ENCODE measurements at regions not wholly inside any gene's neighbourhood (a gene's known extent, or its start where the extent isn't known, plus 50 kb on each side); places are given as distances from the start of the nearest gene placed in this dataset.
"Not testable (repeated sequence)": the region's sequence is repeated elsewhere in the genome, so short reads cannot be mapped to it uniquely, and the experiment has no call there.

DNA sequence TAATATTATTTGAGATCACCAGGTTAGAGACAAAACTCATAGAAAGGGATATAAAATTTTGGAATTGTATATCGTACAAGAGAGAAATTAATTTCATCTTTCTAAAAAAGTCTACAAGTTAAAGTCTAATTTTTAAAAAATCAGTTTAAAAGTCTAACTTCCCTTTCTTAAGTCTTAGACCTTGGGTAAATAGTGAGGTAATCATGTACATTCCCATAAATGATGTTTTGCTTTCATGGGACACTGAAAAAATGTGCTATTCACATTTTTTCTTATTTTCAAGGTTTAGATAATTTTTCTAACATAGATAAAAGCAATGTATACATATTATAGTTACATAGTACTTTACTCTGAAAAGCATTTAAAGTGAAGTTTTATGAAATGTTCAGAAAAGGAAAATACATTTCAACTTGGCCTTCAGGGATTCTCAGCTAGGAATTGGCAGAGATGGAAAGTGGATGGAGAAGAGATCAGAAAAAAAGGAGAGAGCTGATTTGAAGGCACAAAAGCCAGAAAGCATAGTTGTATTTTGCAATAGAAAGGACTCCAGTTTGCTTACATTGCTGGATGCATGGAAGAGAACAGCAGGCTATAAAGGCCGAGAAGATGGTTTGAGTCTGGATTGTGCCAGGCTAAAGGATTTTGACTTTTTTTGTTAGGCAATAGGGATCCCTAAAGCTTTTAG is 194.0 kb downstream of the CASP12 start:
- no peak for DNase-seq (ENCODE audit: low read depth)

- peak; percentile 51 for DNase-seq (ENCODE audit: low read depth)
These were observed 197.7 kb downstream of the CASP12 start for GRCh38 chr11:104700609-104701008.

DNA sequence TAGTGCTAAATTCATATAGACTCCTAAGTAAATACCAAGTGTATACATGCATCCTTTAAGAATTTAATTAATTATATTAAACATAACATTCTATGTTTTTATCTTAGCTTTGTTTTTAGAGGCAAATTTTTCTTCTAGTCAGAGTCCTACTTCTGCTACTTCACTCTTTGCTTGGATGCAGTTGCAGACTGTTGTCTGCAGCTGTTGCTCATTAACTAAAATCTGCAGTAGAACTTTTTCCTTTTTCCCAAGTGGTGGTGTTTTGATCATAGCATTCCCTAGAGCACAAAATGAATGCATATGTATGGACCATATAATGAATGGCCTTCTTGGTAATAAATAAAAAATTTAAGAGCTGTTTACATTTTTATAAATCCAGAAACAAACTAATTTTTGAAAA is 198.3 kb downstream of the CASP12 start:
- no peak for DNase-seq (ENCODE audit: low read depth)

DNA sequence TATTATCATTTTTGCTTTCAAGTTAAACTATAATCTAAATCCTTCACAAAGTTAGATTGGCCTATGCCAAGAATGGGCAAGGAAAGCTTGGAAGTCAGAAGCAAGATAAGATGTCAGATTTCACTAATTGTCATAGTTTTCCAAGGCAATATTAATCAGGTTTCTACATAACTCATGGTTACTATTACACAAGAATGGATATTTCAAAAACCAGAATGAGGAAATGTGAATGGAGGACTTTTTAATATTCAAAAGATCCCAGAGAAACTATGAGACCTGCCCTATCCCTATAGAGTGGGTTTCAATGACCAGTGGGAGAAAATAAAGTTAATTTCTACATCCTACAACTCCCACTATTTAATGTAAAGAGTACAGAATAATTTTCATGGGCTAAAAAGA is 203.2 kb downstream of the CASP12 start:
- DNase-seq (ENCODE audit: low read depth), result no peak

DNA sequence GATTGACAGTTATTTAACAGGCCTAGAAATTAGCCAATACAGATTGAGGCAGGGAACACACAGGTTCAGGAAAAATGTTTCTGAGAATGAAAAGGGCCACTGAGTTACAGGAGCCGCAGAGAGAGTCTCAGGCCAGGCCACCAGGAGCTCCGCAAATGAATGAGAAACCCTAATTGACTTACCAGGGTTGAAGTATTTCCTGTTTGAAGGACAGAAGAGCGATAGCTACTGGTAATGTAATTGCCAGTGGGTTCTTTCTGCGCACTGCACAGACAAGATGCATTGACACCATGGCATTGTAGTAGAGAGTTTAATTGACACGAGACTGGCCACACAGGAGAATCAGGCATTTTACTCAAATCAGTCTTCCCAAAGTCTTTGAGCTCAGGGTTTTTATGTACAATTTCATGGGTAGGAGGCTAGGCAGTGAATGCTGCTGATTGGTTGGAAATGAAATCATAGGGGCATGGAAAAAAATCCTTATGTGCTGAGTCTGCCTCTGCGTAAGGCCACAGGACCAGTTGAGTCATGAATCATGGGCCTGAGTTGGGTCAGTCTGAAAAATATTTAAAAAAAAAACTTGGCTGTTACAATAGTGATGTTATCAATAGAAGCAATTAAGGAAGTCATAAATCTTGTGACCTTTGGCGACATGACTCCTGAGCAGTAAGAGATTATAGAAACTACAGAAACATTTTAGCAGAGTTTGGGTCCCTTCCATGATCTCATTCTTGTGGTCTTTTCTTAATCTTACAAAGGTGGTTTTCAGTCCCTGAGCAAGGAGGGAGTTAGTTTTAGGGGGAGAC is 203.8 kb downstream of the CASP12 start:
- DNase-seq (ENCODE audit: low read depth), result no peak

DNA sequence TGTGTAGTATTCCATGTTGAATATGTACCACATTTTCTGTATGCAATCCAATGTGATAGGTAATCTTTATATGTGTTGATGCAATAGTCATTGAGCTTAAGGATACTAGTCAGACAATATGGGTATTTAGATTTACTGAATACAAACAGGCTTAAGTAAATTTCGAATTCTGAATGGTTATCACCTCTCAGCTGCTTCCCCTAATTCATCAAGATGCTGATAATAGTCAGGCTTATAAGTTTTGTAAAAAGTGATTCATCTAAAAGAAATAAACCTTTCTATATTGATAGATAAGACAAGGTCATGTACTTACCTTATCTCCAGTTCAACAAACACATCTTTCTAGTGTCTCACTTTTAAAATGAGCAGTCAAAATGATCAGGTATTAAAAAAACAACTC is 205.5 kb downstream of the CASP12 start:
- no peak for DNase-seq (ENCODE audit: low read depth)

DNA sequence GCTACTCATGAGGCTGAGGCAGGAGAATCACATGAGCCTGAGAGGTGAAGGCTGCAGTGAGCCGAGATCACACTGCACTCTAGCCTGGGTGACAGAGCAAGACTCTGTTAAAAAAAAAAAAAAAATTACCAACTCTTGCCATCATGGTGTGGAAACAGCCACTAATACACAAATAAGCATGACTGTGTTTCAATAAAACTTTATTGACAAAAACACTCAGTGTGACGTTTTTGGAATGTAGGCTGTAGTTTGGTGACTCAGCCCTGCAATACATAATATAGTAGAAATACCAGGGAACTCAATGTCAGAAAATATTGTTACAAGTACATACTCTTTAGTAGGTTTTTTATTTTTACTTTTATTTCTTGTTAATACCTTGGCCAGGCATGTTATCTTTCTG is 207.1 kb downstream of the CASP12 start:
- DNase-seq (ENCODE audit: low read depth), result no peak

GRCh38 chr11:104690241-104690640 is 208.0 kb downstream of the CASP12 start:
- peak; percentile 51 for DNase-seq (ENCODE audit: low read depth)

GRCh38 chr11:104688731-104689130 is 209.5 kb downstream of the CASP12 start:
- no peak for DNase-seq (ENCODE audit: low read depth)

DNA sequence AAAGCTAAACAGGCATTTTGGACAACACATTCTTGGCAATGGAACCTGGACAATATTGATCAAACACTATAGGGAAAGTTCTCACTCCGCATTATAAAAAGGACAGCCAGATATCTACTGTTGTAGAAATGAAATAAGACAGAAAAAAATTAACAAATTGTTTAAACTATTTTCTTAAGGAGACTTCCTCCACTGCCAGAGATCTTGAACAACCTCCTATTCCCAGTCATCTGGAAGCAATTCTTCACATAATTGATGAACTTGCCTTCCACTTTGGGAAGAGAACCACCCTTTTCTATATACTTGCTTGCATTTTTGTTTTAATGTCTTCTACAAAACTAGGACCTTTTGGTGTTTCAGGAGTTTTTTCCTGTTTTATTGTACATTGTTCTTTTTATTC is 216.1 kb downstream of the CASP12 start:
- DNase-seq (ENCODE audit: low read depth), result no peak

DNA sequence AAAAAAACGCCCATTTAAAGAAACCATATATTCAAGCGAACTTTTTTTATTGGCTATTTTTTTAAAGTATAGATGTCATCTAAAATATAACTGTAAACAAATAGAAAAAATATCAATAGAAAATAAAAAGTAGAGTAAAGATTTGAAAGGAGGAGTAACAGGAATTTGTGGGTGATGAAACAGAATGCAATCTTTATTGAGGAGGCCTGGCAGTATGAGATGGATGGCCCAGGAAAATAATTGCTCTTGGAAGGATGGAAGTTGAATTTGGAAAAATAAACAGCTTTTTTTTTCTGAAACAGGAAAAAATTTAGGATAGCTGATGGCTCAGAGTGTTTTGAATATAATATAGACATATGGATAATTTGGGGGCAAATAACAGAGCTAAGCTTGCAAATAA is 219.0 kb downstream of the CASP12 start:
- DNase-seq (ENCODE audit: low read depth), result no peak

GRCh38 chr11:104678408-104678807 is 219.9 kb downstream of the CASP12 start:
- DNase-seq (ENCODE audit: low read depth), result no peak

- not testable (repeated sequence) for DNase-seq (ENCODE audit: low read depth)
These were observed 221.2 kb downstream of the CASP12 start for GRCh38 chr11:104677069-104677468.

DNA sequence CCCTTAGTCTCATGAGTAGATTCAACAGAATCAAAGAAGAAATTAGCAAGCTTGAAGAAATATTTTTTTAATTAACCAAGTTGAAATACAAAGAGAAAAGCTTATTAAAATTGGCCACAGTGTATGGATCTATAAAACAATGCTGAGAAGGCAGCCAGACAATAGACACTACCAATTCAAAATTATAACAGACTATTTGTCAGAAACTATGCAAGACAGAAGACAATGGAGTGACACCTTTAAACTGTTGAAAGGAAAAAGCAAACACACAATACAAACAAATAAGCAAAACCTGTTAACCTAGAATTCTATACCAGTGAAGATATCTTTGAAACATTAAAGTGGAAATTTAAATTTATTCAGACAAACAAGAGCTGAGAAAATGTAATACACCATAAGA is 225.4 kb downstream of the CASP12 start:
- no peak for DNase-seq (ENCODE audit: low read depth)

- DNase-seq (ENCODE audit: low read depth), result peak; percentile 81
These were observed 229.3 kb downstream of the CASP12 start for GRCh38 chr11:104668797-104669463.

DNA sequence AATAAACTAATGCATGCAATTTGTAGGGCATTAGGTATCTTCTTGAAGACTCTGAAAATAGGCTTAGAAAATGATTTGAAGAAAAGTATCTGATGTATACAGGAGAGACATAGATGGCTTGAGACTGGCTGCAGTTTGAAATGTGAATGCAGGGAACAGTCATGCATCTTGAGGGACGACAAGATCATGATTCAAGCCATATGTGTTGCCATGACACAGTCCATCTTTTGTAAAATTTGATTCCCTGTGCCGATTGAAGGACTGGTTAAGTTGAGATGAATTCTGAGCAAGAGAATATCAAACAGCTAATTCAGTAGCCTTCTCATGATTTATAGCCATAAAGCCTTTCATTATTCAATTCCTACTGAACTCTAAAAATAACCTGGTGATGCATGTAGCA is 231.6 kb downstream of the CASP12 start:
- DNase-seq (ENCODE audit: low read depth), result no peak

DNA sequence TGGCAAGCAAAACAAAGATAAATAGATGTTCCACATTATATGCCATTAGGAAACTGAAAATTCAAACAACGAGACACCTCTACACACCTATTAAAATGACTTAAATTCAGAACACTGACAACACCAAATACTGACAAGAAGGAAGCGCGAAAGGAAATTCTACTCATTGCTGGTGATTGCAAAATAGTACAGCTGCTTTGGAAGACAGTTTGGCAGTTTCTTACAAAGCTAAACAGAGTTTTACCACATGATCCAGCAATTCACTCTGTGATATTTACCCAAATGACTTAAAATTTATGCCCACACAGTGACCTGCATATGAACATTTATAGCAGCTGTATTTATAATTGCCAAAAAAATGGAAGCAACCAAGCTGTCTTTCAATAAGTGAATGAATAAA is 232.6 kb downstream of the CASP12 start:
- peak; percentile 76 for DNase-seq (ENCODE audit: low read depth)

GRCh38 chr11:104663190-104664140 is 234.8 kb downstream of the CASP12 start:
- peak; percentile 19 for DNase-seq (ENCODE audit: low read depth)

GRCh38 chr11:104661901-104662300 is 236.4 kb downstream of the CASP12 start:
- no peak for DNase-seq (ENCODE audit: low read depth)

GRCh38 chr11:104661471-104661870 is 236.8 kb downstream of the CASP12 start:
- no peak for DNase-seq (ENCODE audit: low read depth)

- DNase-seq (ENCODE audit: low read depth), result no peak
These were observed 240.1 kb downstream of the CASP12 start for GRCh38 chr11:104658177-104658576.

DNA sequence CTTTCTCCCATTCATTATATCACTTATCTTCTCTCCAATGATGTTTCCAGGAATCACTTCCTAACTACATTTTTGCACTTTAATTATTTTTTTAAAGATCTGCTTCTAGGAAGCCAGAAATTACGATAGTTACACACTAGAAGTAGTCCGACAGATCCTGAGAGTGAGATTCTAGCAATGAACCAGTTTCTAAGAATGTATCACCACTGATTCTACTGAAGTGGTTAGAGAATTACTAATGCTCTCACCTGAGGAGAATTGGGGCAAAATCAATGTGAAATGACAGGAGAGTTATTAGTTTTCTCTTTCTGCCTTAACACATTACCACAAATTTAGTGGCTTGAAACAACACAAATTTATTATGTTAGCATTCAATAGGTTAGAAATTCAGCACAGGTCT is 241.2 kb downstream of the CASP12 start:
- DNase-seq (ENCODE audit: low read depth), result no peak
